ENCODE measurements at regions not wholly inside any gene's neighbourhood (a gene's known extent, or its start where the extent isn't known, plus 50 kb on each side); places are given as distances from the start of the nearest gene placed in this dataset.
"Not testable (repeated sequence)": the region's sequence is repeated elsewhere in the genome, so short reads cannot be mapped to it uniquely, and the experiment has no call there.

DNA sequence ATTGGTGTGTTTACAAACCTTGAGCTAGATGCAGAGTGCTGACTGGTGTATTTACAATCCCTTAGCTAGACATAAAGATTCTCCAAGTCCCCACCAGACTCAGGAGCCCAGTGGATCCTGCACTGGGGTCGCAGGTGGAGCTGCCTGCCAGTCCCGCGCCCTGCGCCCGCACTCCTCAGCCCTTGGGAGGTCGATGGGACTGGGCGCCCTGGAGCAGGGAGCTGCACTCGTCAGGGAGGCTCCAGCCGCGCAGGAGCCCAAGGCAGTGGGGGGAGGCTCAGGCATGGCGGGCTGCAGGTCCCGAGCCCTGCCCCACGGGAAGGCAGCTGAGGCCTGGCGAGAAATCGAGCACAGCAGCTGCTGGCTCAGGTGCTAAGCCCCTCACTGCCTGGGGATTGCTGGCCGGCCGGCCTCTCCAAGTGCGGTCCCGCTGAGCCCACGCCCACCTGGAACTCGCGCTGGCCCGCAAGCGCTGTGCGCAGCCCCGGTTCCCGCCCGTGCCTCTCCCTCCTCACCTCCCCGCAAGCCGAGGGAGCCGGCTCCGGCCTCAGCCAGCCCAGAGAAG is 105.0 kb downstream of the DDX1 start:
- TF ChIP-seq, protein P1, sequence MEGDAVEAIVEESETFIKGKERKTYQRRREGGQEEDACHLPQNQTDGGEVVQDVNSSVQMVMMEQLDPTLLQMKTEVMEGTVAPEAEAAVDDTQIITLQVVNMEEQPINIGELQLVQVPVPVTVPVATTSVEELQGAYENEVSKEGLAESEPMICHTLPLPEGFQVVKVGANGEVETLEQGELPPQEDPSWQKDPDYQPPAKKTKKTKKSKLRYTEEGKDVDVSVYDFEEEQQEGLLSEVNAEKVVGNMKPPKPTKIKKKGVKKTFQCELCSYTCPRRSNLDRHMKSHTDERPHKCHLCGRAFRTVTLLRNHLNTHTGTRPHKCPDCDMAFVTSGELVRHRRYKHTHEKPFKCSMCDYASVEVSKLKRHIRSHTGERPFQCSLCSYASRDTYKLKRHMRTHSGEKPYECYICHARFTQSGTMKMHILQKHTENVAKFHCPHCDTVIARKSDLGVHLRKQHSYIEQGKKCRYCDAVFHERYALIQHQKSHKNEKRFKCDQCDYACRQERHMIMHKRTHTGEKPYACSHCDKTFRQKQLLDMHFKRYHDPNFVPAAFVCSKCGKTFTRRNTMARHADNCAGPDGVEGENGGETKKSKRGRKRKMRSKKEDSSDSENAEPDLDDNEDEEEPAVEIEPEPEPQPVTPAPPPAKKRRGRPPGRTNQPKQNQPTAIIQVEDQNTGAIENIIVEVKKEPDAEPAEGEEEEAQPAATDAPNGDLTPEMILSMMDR (IDR thresholded peaks at IDR 0.05), result not testable (repeated sequence)
- not testable (repeated sequence) for TF ChIP-seq EP300, POLR2AphosphoS5 (IDR thresholded peaks at IDR 0.05)
